Hematopoietic multipotent progenitor cell treated with erythropoietin and hydrocortisone succinate and interleukin-3 and kit ligand, for 15 days (in vitro differentiated cells): ENCODE measurements at regions not wholly inside any gene's neighbourhood (a gene's known extent, or its start where the extent isn't known, plus 50 kb on each side); places are given as distances from the start of the nearest gene placed in this dataset.

Experiments
- DNase-seq: peaks from one replicate; pipeline ENCODE4 v3.0.0-alpha.2; 2015; ENCODE audit warnings: low spot score

GRCh38 chr11:91955206-91955605, 269.4 kb upstream of the FAT3 start:
- no peak for DNase-seq

GRCh38 chr11:91952056-91952455, 272.6 kb upstream of the FAT3 start:
- DNase-seq, result no peak

- DNase-seq, result no peak
These were observed 277.3 kb upstream of the FAT3 start for GRCh38 chr11:91947215-91947820.

GRCh38 chr11:91946397-91946951, 278.1 kb upstream of the FAT3 start:
- DNase-seq, result no peak

- no peak for DNase-seq
These were observed 289.5 kb upstream of the FAT3 start for GRCh38 chr11:91935120-91935519.

GRCh38 chr11:91932151-91932821, 292.3 kb upstream of the FAT3 start:
- DNase-seq, result no peak

- no peak for DNase-seq
These were observed 297.2 kb upstream of the FAT3 start for GRCh38 chr11:91927448-91927847.

- no peak for DNase-seq
These were observed 297.7 kb upstream of the FAT3 start for GRCh38 chr11:91926965-91927364.

GRCh38 chr11:91922846-91923245, 301.8 kb upstream of the FAT3 start:
- no peak for DNase-seq

- DNase-seq, result no peak
These were observed 302.6 kb upstream of the FAT3 start for GRCh38 chr11:91921974-91922373.

- DNase-seq, result no peak
These were observed 311.2 kb upstream of the FAT3 start for GRCh38 chr11:91913407-91913806.

- no peak for DNase-seq
These were observed 312.3 kb upstream of the FAT3 start for GRCh38 chr11:91912322-91912721.

GRCh38 chr11:91906871-91907624, 317.6 kb upstream of the FAT3 start:
- no peak for DNase-seq

GRCh38 chr11:91904792-91905785, 319.5 kb upstream of the FAT3 start:
- no peak for DNase-seq

GRCh38 chr11:91902312-91902711, 322.3 kb upstream of the FAT3 start:
- DNase-seq, result no peak

- no peak for DNase-seq
These were observed 344.0 kb upstream of the FAT3 start for GRCh38 chr11:91880660-91881059.

GRCh38 chr11:91876746-91877145, 347.9 kb upstream of the FAT3 start:
- no peak for DNase-seq

- no peak for DNase-seq
These were observed 352.4 kb upstream of the FAT3 start for GRCh38 chr11:91872243-91872642.

- DNase-seq, result no peak
These were observed 352.8 kb upstream of the FAT3 start for GRCh38 chr11:91871791-91872190.

- no peak for DNase-seq
These were observed 353.6 kb upstream of the FAT3 start for GRCh38 chr11:91871048-91871447.

- DNase-seq, result no peak
These were observed 354.9 kb upstream of the FAT3 start for GRCh38 chr11:91869686-91870085.

- no peak for DNase-seq
These were observed 358.0 kb upstream of the FAT3 start for GRCh38 chr11:91866642-91867041.
